Amniotic stem cell (primary cell): ENCODE measurements at regions not wholly inside any gene's neighbourhood (a gene's known extent, or its start where the extent isn't known, plus 50 kb on each side); places are given as distances from the start of the nearest gene placed in this dataset.

ENCODE experiments used
- DNase-seq: peaks from one replicate; lab custom pipeline; 2025; lab: John Stamatoyannopoulos, UW

DNA sequence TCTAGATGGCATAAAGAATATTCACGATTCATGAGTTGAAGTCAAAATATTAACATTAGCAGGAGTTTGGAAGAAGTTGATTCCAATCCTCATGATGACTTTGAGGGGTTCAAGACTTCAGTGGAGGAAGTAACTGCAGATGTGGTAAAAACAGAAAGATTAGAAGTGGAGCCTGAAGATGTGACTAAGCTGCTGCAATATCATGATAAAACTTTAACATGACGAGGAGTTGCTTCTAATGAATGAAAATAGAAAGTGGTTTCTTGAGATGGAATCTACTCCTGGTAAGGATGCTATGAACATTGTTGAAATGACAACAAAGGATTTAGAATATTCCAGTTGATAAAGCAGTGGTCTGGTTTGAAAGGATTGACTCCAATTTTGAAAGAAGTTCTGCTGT lies 70.1 kb upstream of the TMLHE start:
- DNase-seq: no peak

DNA sequence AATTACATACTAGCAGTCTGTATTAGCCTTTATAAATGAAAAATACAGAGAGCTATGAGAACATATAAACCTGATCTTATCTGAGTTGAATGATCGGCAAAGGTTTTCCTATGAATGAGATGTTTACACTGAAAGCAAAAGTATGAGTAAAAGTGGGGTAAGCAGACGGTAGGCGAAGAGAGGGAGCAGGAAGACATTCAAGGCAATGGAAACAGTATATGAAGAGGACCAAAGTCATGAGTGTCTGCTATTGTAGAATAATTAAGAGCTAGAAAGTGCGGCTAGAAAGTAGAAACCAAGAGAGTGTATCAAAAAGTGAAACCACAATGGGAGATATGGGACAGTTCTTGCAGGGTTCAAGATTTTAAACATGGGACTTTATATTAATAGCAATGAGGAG lies 67.0 kb upstream of the TMLHE start:
- DNase-seq: no peak

DNA sequence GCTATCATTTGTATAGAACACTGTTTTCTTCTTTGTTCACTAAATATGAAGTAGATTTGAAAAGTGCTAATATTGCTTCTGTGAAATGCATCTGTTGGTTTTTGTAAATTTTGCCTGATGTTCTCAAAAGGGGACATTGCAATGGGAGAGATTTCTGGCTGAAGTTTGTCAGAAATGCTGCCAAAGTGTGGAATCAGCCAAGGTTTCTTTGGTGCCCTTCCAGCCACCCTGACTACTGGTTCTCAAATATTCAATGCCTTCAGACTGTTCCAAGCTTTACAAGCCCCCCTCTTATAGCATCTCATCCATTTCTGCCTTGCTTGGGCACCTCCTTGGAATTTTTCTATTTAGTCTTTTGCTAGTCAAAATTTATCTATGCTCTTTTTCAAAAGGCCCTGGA lies 60.6 kb upstream of the TMLHE start:
- DNase-seq: no peak

GRCh38 chrX:155666741-155667140 lies 54.0 kb upstream of the TMLHE start:
- DNase-seq: no peak
